OCI-LY3 (cell line): ENCODE measurements at regions not wholly inside any gene's neighbourhood (a gene's known extent, or its start where the extent isn't known, plus 50 kb on each side); places are given as distances from the start of the nearest gene placed in this dataset.

Experiments
- CTCF ChIP-seq: fragments of 200-600, 300-600 bp; sonication (generic); IDR thresholded peaks from 2 replicates; pipeline ENCODE4 v1.5.1; 2014; ENCODE audit warnings: antibody characterized with exemption, low read length, low read depth
- EZH2phosphoT487 ChIP-seq: fragments of 200-600 bp; shearing (Covaris generic); IDR thresholded peaks from 2 replicates; pipeline ENCODE4 v1.6.1; 2018; ENCODE audit warnings: antibody characterized with exemption, mixed run types, low read depth

GRCh38 chr4:66034671-66035070 lies 364.4 kb upstream of the EPHA5 start:
- TF ChIP-seq EZH2phosphoT487: no peak
- TF ChIP-seq CTCF: no peak
